ENCODE measurements at regions not wholly inside any gene's neighbourhood (a gene's known extent, or its start where the extent isn't known, plus 50 kb on each side); places are given as distances from the start of the nearest gene placed in this dataset.

DNA sequence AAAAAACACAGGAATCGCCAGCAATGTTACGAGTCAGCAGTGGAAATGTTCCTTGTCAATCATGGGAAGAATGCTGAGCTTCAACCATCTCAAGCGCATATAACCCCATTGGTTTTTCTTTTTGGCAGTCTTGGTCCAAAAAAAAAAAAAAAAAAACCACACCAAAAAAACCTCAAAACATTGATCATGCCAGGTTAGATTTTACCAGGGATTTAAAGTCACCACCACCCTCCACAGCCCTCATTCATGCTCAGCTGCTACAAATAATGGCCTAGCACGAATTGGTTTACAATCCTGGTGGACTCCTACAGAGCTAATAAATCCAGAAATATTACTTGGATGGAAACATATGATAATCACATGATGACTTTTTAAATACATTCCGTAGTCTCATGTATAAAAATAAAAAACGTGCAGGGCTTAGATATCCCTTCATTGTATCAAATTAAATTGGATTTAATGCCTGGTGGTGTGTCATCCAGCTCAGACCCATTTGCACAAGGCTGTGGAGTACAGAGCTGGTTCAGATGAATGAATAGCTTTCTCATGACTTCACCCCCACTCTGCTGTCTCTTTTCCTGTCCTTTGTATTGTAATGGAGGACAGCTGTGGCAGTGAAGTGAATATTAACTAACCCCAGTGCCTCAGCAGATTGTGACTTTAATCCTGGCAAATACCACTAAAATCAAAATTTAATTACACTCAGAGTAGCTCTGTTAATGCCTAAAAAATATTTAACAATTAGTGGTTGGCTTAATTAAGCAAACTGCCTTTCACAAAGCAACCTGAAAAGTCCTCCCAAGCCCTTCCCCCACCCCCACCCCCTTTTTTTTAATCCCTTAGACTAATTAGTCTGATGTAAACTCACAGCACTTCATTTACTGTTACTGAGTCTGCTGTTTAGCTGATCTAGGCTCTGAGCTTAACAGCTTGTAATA is 626.5 kb upstream of the ZNF608 start:
- TF ChIP-seq, protein P1, sequence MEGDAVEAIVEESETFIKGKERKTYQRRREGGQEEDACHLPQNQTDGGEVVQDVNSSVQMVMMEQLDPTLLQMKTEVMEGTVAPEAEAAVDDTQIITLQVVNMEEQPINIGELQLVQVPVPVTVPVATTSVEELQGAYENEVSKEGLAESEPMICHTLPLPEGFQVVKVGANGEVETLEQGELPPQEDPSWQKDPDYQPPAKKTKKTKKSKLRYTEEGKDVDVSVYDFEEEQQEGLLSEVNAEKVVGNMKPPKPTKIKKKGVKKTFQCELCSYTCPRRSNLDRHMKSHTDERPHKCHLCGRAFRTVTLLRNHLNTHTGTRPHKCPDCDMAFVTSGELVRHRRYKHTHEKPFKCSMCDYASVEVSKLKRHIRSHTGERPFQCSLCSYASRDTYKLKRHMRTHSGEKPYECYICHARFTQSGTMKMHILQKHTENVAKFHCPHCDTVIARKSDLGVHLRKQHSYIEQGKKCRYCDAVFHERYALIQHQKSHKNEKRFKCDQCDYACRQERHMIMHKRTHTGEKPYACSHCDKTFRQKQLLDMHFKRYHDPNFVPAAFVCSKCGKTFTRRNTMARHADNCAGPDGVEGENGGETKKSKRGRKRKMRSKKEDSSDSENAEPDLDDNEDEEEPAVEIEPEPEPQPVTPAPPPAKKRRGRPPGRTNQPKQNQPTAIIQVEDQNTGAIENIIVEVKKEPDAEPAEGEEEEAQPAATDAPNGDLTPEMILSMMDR (IDR thresholded peaks at IDR 0.05): no peak
- TF ChIP-seq POLR2A (IDR thresholded peaks at IDR 0.05): no peak
- 64 to 77% methylated on average over 6 of the region's 6 CpGs for WGBS, 2 donors
- no peak for DNase-seq (ENCODE audit: low spot score in 2 of 2)
- intact Hi-C loops (cut with DNase I; ENCODE audit: low total_unique reads): no loop called here
- H3K4me3 ChIP-seq (ENCODE audit: low read depth, poor library complexity, severe bottlenecking): no peak overlapping the region

DNA sequence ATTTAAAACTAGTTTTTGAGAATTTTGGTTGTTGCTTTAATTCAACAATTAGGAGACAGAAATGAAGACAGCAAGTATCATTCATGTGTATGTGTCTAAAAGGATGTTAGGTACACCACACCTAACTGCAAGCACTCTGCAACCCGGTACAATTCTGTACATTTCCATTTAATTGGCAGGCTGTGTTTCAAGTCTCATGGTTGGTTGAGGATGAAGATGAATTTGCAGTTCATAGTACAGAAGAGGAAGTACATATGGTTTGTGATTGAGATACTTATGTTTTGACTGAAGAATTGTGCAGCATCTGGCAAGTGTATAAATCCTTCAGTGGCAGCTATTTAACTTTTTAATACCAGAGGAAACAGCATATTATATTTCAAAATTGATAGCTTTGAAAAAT is 628.7 kb upstream of the ZNF608 start:
- 59 to 66% methylated on average over 1 of the region's 1 CpG for WGBS, 2 donors
- intact Hi-C loops (cut with DNase I; ENCODE audit: low total_unique reads): no loop called here
- DNase-seq (ENCODE audit: low spot score in 2 of 2): no peak
- TF ChIP-seq POLR2A (IDR thresholded peaks at IDR 0.05): no peak
- TF ChIP-seq, protein P1 (IDR thresholded peaks at IDR 0.05): no peak
- H3K4me3 ChIP-seq (ENCODE audit: low read depth, poor library complexity, severe bottlenecking): no peak overlapping the region

DNA sequence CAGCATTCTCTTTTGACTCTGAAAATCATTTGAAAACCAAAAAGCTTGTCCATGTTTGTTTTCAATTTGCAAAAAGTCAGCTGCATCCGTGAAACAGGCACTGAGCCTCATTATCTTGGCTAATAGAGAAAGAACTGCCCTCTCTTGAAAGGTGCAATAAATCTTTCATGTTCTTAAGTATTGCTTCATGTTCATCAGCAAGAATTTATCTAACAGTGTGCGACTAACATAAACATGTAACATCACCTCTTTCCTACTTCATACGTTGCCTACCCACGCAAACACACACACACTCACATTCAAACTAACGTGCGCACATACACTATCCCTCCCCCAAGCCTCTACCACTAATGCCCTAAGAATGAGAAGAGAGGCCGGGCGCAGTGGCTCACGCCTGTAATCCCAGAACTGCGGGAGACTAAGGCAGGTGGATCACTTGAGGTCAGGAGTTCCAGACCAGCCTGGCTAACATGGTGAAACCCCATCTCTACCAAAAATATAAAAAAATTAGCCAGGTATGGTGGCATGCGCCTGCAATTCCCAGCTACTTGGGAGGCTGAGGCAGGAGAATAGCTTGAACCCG is 629.7 kb upstream of the ZNF608 start:
- no peak for DNase-seq (ENCODE audit: low spot score in 2 of 2)
- TF ChIP-seq, protein P1 (IDR thresholded peaks at IDR 0.05): no peak
- TF ChIP-seq POLR2A (IDR thresholded peaks at IDR 0.05): no peak
- intact Hi-C loops (cut with DNase I; ENCODE audit: low total_unique reads): no loop called here
- WGBS, 2 donors: 70 to 71% methylated on average over 12 of the region's 12 CpGs
- no peak overlapping the region for H3K4me3 ChIP-seq (ENCODE audit: low read depth, poor library complexity, severe bottlenecking)

DNA sequence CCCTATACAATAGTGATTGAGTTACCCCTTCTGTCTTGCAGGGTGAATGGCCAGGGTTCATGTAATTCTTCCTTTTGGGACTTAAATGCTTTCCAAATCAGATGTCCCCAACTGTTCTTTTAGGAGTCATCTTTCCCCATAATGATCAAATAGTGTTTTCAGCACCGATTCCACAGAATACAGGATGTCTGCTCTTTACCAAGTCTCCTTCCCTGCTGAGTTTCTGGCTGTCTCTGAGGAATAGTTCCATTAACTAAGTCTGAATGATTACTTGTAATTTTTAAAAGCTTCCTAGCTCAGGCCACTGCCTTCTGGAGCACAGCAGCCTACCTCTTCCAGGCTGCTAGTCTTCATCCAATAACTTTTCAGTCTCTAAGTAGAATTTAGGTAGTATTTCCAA is 630.7 kb upstream of the ZNF608 start:
- no peak overlapping the region for H3K4me3 ChIP-seq (ENCODE audit: low read depth, poor library complexity, severe bottlenecking)
- no peak for DNase-seq (ENCODE audit: low spot score in 2 of 2)
- 70 to 73% methylated on average over 1 of the region's 1 CpG for WGBS, 2 donors
- TF ChIP-seq, protein P1 (IDR thresholded peaks at IDR 0.05): no peak
- no peak for TF ChIP-seq POLR2A (IDR thresholded peaks at IDR 0.05)
- intact Hi-C loops (cut with DNase I; ENCODE audit: low total_unique reads): no loop called here

DNA sequence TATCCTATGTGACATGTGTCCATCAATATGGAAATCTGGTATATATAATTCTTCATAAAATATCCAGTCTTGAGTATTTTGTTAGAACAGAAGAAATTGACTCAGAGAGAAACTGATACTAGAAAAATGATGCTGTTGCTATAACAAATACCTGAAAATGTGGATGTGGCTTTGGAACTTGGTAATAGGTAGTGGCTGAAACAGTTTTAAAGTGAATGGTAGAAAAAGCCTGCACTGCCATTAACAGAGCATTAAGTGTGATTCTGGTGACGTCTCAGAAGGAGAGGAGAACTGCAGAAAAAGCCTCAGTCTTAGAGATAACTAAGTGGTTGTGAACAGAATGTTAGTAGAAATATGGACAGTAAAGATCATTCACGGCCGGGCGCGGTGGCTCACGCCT is 634.9 kb upstream of the ZNF608 start:
- intact Hi-C loops (cut with DNase I; ENCODE audit: low total_unique reads): no loop called here
- TF ChIP-seq, protein P1 (IDR thresholded peaks at IDR 0.05): no peak
- no peak for TF ChIP-seq POLR2A (IDR thresholded peaks at IDR 0.05)
- no peak overlapping the region for H3K4me3 ChIP-seq (ENCODE audit: low read depth, poor library complexity, severe bottlenecking)
- DNase-seq (ENCODE audit: low spot score in 2 of 2): no peak
- WGBS, 2 donors: 92 to 98% methylated on average over 5 to 6 of the region's 6 CpGs

All from lower leg skin (tissue), 4 donors.